GM18870 (cell line): ENCODE measurements at regions not wholly inside any gene's neighbourhood (a gene's known extent, or its start where the extent isn't known, plus 50 kb on each side); places are given as distances from the start of the nearest gene placed in this dataset.

Experiments
- ATAC-seq: cut with Tn5 transposase; IDR thresholded peaks from one replicate; pipeline ENCODE4 v1.9.1; 2021; ENCODE audit warnings: moderate library complexity; ENCODE audit not compliant: unreplicated experiment

GRCh38 chr21:29441651-29442050, 142.9 kb downstream of the BACH1 start:
- ATAC-seq: no peak

GRCh38 chr21:29443411-29444010, 144.8 kb downstream of the BACH1 start:
- ATAC-seq: no peak

GRCh38 chr21:29448766-29449165, 150.0 kb downstream of the BACH1 start:
- no peak for ATAC-seq

- ATAC-seq: no peak
These were observed 150.7 kb downstream of the BACH1 start for GRCh38 chr21:29449306-29449950.

GRCh38 chr21:29450058-29450457, 151.3 kb downstream of the BACH1 start:
- ATAC-seq: no peak

GRCh38 chr21:29453511-29453910, 154.8 kb downstream of the BACH1 start:
- ATAC-seq: no peak

- no peak for ATAC-seq
These were observed 155.5 kb downstream of the BACH1 start for GRCh38 chr21:29454179-29454578.

- peak; percentile 50 for ATAC-seq
These were observed 163.8 kb downstream of the BACH1 start for GRCh38 chr21:29462479-29462878.

- no peak for ATAC-seq
These were observed 166.8 kb downstream of the BACH1 start for GRCh38 chr21:29465546-29465945.

GRCh38 chr21:29466532-29466931, 167.8 kb downstream of the BACH1 start:
- ATAC-seq: no peak

GRCh38 chr21:29470397-29470796, 171.7 kb downstream of the BACH1 start:
- ATAC-seq: no peak

- no peak for ATAC-seq
These were observed 175.1 kb downstream of the BACH1 start for GRCh38 chr21:29473808-29474207.

GRCh38 chr21:29475329-29475728, 176.6 kb downstream of the BACH1 start:
- ATAC-seq: no peak

- no peak for ATAC-seq
These were observed 178.6 kb downstream of the BACH1 start for GRCh38 chr21:29477347-29477746.

GRCh38 chr21:29477941-29478340, 179.2 kb downstream of the BACH1 start:
- no peak for ATAC-seq

GRCh38 chr21:29481081-29481480, 182.4 kb downstream of the BACH1 start:
- ATAC-seq: no peak

- no peak for ATAC-seq
These were observed 182.9 kb downstream of the BACH1 start for GRCh38 chr21:29481641-29482040.

- no peak for ATAC-seq
These were observed 187.6 kb downstream of the BACH1 start for GRCh38 chr21:29486306-29486807.
